Osteoblast (primary cell): ENCODE measurements at regions not wholly inside any gene's neighbourhood (a gene's known extent, or its start where the extent isn't known, plus 50 kb on each side); places are given as distances from the start of the nearest gene placed in this dataset.

Source experiments
- DNase-seq: peaks from one replicate; pipeline ENCODE4 v3.0.0; 2011; ENCODE audit warnings: low spot score, mixed read lengths; ENCODE audit not compliant: insufficient read length; ENCODE audit errors: missing footprints
- H2AFZ ChIP-seq: 2 replicates; pipeline ENCODE4 v1.6.0; 2011; ENCODE audit warnings: mild to moderate bottlenecking, low read length
- H3K27ac ChIP-seq: 2 replicates; pipeline ENCODE4 v1.5.1; 2011; ENCODE audit warnings: mild to moderate bottlenecking, low read depth, low read length, moderate library complexity
- H3K27me3 ChIP-seq: 2 replicates; pipeline ENCODE4 v1.6.0; 2012; ENCODE audit warnings: mild to moderate bottlenecking, control low read depth, inconsistent platforms, low read length, moderate library complexity; ENCODE audit not compliant: insufficient read depth
- H3K36me3 ChIP-seq: 2 replicates; pipeline ENCODE4 v1.5.1; 2011; ENCODE audit warnings: mild to moderate bottlenecking, low read length, control low read depth, moderate library complexity; ENCODE audit not compliant: insufficient read depth
- H3K4me1 ChIP-seq: 2 replicates; pipeline ENCODE4 v1.5.1; 2011; ENCODE audit warnings: mild to moderate bottlenecking, low read length, control low read depth, moderate library complexity; ENCODE audit not compliant: insufficient read depth
- H3K4me2 ChIP-seq: 2 replicates; pipeline ENCODE4 v1.6.0; 2011; ENCODE audit warnings: mild to moderate bottlenecking, low read length; ENCODE audit not compliant: insufficient read depth
- H3K4me3 ChIP-seq: fragments of 200-600 bp; sonication (generic); 3 replicates; pipeline ENCODE4 v1.5.1; 2012; ENCODE audit warnings: mild to moderate bottlenecking, low read length, inconsistent platforms; ENCODE audit not compliant: insufficient read depth
- H3K79me2 ChIP-seq: 2 replicates; pipeline ENCODE4 v1.6.0; 2012; ENCODE audit warnings: mild to moderate bottlenecking, low read length, control low read depth, inconsistent platforms; ENCODE audit not compliant: insufficient read depth
- H3K9me3 ChIP-seq: 2 replicates; pipeline ENCODE4 v1.5.1; 2011; ENCODE audit warnings: low read depth, low read length, control low read depth
- H4K20me1 ChIP-seq: 2 replicates; pipeline ENCODE4 v1.6.0; 2012; ENCODE audit warnings: mild to moderate bottlenecking, low read length, control low read depth; ENCODE audit not compliant: insufficient read depth
- CTCF ChIP-seq: IDR thresholded peaks from 2 replicates; pipeline ENCODE4 v1.5.1; 2011; ENCODE audit warnings: mild to moderate bottlenecking, low read depth, low read length, moderate library complexity; ENCODE audit errors: extremely low read depth

GRCh38 chr4:133938061-133938460 is 263.5 kb downstream of the PABPC4L start:
- TF ChIP-seq CTCF, result no peak
- Histone ChIP-seq H3K4me1 (no peaks in the 10 kb centered on the region), H3K27me3 (no peaks in the 10 kb centered on the region), H4K20me1 (no peaks in the 10 kb centered on the region), H3K4me2 (no peak overlapping the region), H3K9me3 (no peaks in the 10 kb centered on the region), H3K79me2 (no peaks in the 10 kb centered on the region), H2AFZ (no peak overlapping the region), H3K4me3 (no peak overlapping the region), H3K27ac (no peak overlapping the region), H3K36me3 (no peaks in the 10 kb centered on the region)
- DNase-seq, result no peak

GRCh38 chr4:133929531-133930239 is 271.9 kb downstream of the PABPC4L start:
- Histone ChIP-seq H2AFZ (no peak overlapping the region), H3K4me1 (no peaks in the 10 kb centered on the region), H4K20me1 (no peaks in the 10 kb centered on the region), H3K4me2 (no peak overlapping the region), H3K27ac (no peak overlapping the region), H3K36me3 (no peaks in the 10 kb centered on the region), H3K4me3 (no peak overlapping the region), H3K27me3 (no peaks in the 10 kb centered on the region), H3K9me3 (no peaks in the 10 kb centered on the region), H3K79me2 (no peaks in the 10 kb centered on the region)
- DNase-seq, result no peak
- no peak for TF ChIP-seq CTCF

GRCh38 chr4:133921280-133922195 is 280.1 kb downstream of the PABPC4L start:
- Histone ChIP-seq H3K27ac (no peak overlapping the region), H3K36me3 (no peaks in the 10 kb centered on the region), H4K20me1 (no peaks in the 10 kb centered on the region), H3K4me3 (no peak overlapping the region), H2AFZ (no peak overlapping the region), H3K9me3 (no peaks in the 10 kb centered on the region), H3K27me3 (no peaks in the 10 kb centered on the region), H3K79me2 (no peaks in the 10 kb centered on the region), H3K4me1 (no peaks in the 10 kb centered on the region), H3K4me2 (no peak overlapping the region)
- no peak for DNase-seq
- TF ChIP-seq CTCF, result no peak

GRCh38 chr4:133920236-133920635 is 281.4 kb downstream of the PABPC4L start:
- H3K4me1 ChIP-seq, result no peaks in the 10 kb centered on the region
- H3K4me3 ChIP-seq, result no peak overlapping the region
- DNase-seq, result no peak
- no peaks in the 10 kb centered on the region for H3K9me3 ChIP-seq
- TF ChIP-seq CTCF, result no peak
- no peaks in the 10 kb centered on the region for H3K36me3 ChIP-seq
- H3K79me2 ChIP-seq, result no peaks in the 10 kb centered on the region
- H3K27me3 ChIP-seq, result no peaks in the 10 kb centered on the region
- H3K4me2 ChIP-seq, result no peak overlapping the region
- no peak overlapping the region for H2AFZ ChIP-seq
- H3K27ac ChIP-seq, result no peak overlapping the region
- no peaks in the 10 kb centered on the region for H4K20me1 ChIP-seq
